Keratinocyte (primary cell): ENCODE measurements at regions not wholly inside any gene's neighbourhood (a gene's known extent, or its start where the extent isn't known, plus 50 kb on each side); places are given as distances from the start of the nearest gene placed in this dataset.

Experiments used
- CTCF ChIP-seq, 3 experiments: IDR thresholded peaks in 1 of 3; conservative IDR thresholded peaks in 1 of 3; optimal IDR thresholded peaks in 1 of 3; 2 replicates in 2 of 3; 3 replicates in 1 of 3; pipeline versions ENCODE3 to v1.5.1; 2011; ENCODE audit warnings: low read length in 3 of 3, mild to moderate bottlenecking in 3 of 3, moderate library complexity in 2 of 3, control low read depth in 1 of 3, inconsistent platforms in 1 of 3; ENCODE audit not compliant: insufficient read depth in 2 of 3; ENCODE audit errors: extremely low read depth in 1 of 3
- EZH2 ChIP-seq: IDR thresholded peaks from one replicate; pipeline ENCODE4 v1.6.1; 2012; ENCODE audit warnings: inconsistent platforms, mild to moderate bottlenecking, low read length, moderate library complexity

- TF ChIP-seq CTCF (optimal IDR thresholded peaks at IDR 0.05 in 1 of 3, IDR thresholded peaks at IDR 0.05 in 1 of 3, conservative IDR thresholded peaks at IDR 0.05 in 1 of 3; ENCODE audit: extremely low read depth in 1 of 3, insufficient read depth in 2 of 3, low read length in 3 of 3) (no peak), EZH2 (no peak)
Measured at GRCh38 chr14:82224610-82225009, 691.0 kb upstream of the SEL1L start.
